Right renal pelvis (tissue), 4 donors: ENCODE measurements at regions not wholly inside any gene's neighbourhood (a gene's known extent, or its start where the extent isn't known, plus 50 kb on each side); places are given as distances from the start of the nearest gene placed in this dataset.
A peak's percentile ranks its signal among the peaks of the same experiment; 100 is the strongest.
"Not testable (repeated sequence)": the region's sequence is repeated elsewhere in the genome, so short reads cannot be mapped to it uniquely, and the experiment has no call there.

Source experiments
- DNase-seq, 4 donors: peaks; one replicate each; pipeline ENCODE4 v3.0.0-alpha.2; 2013; ENCODE audit warnings: low read depth in 4 of 4, low spot score in 3 of 4, missing footprints in 1 of 4

GRCh38 chr6:159416891-159417560 is 247.8 kb downstream of the FNDC1 start:
- DNase-seq = no peak

GRCh38 chr6:159415540-159415939 is 246.3 kb downstream of the FNDC1 start:
- no peak for DNase-seq

DNA sequence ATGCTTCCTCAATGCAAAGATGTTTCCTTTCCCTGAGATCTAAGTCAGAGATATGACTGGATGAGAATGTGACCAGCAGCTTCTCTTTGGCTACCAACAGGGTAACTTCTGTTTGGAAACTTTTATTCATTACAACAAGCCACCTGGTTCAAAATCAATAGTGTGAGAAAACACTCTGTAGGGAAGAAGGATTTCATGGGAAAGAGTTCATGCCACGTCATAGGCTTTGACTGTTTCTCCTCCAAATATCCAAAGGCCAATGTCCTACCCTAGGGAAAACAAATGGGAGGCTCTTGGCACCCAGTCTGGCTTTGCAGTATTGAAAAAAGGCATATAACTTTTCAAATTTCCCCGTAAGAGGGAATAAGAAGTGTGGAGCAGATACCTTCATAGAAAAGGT is 245.5 kb downstream of the FNDC1 start:
- DNase-seq = no peak

- not testable (repeated sequence) for DNase-seq
These were observed 238.1 kb downstream of the FNDC1 start for GRCh38 chr6:159407211-159407780.

GRCh38 chr6:159404296-159404695 is 235.1 kb downstream of the FNDC1 start:
- no peak for DNase-seq

- no peak for DNase-seq
These were observed 231.6 kb downstream of the FNDC1 start for GRCh38 chr6:159400826-159401225.

GRCh38 chr6:159399751-159400221 is 230.6 kb downstream of the FNDC1 start:
- peak in 2 of 4 donors; percentile 10 to 15 for DNase-seq

GRCh38 chr6:159398633-159399032 is 229.4 kb downstream of the FNDC1 start:
- no peak for DNase-seq

GRCh38 chr6:159397753-159398152 is 228.6 kb downstream of the FNDC1 start:
- DNase-seq = no peak

DNA sequence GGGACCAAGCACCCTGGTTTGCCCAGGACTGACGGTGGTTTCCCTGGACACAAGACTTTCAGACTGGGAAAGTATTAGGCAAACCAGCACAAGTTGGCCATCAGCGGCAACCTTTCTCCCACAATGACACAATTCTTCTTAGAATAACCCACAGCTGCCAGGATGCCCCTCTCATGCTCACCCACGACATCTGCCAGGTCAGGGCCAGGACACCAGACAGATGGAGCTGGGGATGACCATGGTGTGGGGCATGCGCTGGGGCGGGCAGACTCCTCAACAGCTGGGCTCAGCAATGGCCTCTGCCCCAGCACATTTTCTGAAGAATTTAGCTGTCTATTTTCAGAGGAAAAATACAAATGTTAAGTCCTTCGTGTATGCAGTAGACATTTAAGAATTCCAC is 226.4 kb downstream of the FNDC1 start:
- no peak for DNase-seq

- not testable (repeated sequence) for DNase-seq
These were observed 223.5 kb downstream of the FNDC1 start for GRCh38 chr6:159392695-159393094.

DNA sequence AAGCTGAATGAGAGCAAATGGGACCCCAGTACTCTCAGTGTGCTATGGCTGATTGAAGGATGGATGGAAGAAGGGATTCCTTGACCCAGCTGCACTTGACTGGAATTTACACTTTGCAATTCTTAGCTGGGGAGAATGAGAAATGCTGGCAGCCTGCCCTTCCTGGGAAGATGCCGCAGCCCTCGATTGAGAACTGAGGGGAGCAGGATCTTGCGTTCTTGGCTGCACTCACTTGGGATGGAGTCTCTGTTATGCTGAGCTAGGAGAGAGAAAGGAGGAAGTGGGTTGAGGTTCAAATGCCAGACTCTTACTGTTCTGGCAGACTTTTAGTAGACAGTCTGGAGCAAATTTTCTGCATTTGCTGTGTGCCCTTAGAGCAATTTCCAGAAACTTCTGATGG is 221.2 kb downstream of the FNDC1 start:
- DNase-seq = no peak

- DNase-seq = no peak
These were observed 220.5 kb downstream of the FNDC1 start for GRCh38 chr6:159389695-159390094.

- DNase-seq = no peak
These were observed 210.9 kb downstream of the FNDC1 start for GRCh38 chr6:159380114-159380513.

GRCh38 chr6:159378411-159379328 is 209.5 kb downstream of the FNDC1 start:
- no peak for DNase-seq

DNA sequence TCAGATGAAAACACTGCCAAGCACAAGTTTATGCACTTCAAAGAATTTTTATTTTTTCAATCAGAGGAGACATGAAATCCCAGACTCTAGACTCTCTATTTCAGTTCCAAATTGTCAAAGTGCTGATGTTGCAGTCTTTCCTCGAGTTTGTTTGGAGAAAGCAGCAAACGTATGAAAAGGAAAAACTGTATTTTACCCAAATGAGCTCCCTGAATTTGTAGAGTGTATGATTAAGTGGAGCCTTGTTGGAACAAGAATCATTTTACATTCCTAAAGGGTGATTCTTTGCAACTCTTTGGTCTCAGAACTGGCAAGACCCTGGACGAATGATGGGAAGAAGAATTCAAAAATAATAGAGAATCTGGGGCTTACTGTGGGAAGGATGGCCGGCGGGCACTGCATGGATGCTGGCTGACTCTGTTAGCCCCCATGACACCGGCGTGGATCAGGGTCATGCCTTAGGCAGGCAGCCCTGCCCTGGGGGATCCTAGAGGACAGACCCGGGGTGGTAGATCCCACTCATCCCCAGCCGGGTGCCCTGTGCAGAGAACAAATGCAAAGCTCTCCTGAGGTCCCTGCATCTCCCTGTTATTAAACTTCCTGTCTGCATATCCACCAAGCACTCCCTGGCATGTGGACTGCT is 207.4 kb downstream of the FNDC1 start:
- no peak for DNase-seq

DNA sequence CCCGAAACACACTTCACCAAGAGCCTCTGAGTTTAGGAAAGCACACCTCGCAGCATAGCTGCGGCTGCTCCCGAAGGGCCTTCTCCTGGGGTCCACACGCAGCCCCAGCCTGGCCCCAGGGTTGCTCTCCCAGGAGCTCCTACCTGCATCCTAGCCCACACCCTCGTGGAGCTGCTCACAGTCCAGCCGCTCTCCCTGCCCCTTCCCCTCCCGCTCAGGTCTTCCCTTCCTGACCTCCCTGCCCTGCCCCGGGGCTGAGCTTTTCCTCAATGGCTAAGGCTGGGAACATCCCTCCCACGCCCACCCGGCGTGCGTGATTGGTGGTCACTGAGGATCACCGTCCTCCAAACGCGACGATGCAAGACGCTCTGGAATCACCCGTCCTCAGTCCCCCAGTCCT is 205.8 kb downstream of the FNDC1 start:
- no peak for DNase-seq

- DNase-seq = no peak
These were observed 204.5 kb downstream of the FNDC1 start for GRCh38 chr6:159373670-159374069.

- no peak for DNase-seq
These were observed 203.1 kb downstream of the FNDC1 start for GRCh38 chr6:159372333-159372732.

GRCh38 chr6:159360306-159360705 is 191.1 kb downstream of the FNDC1 start:
- no peak for DNase-seq
